Stimulated activated CD4-positive, alpha-beta T cell treated with anti-CD3 and anti-CD28 coated beads, Interleukin-12 subunit alpha, Interleukin-12 subunit beta, amount 100 ng/mL, for 4 hours (primary cell): ENCODE measurements at regions not wholly inside any gene's neighbourhood (a gene's known extent, or its start where the extent isn't known, plus 50 kb on each side); places are given as distances from the start of the nearest gene placed in this dataset.

Source experiments
- DNase-seq: peaks from one replicate; pipeline ENCODE4 v3.0.0-alpha.2; 2020

DNA sequence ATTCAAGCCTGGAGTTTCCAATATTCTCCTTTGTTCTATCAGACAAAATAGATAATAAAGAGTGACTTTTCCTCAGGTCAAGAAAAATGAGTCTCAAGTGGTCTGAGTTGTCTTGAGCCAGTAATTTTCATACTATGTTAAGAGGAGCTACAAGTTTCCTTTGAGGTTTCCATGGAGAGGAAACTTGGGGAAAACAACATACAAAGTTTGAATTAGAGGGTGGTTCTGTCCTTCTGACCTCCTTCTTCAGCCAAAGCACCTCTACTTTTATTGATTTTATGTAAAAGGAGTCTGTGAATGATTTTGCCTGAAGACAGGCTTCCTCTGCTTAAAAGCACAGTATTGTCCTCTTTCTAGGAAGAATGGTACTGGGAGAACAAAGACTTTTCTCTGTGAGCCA lies 497.2 kb upstream of the PKN2 start:
- DNase-seq = no peak

DNA sequence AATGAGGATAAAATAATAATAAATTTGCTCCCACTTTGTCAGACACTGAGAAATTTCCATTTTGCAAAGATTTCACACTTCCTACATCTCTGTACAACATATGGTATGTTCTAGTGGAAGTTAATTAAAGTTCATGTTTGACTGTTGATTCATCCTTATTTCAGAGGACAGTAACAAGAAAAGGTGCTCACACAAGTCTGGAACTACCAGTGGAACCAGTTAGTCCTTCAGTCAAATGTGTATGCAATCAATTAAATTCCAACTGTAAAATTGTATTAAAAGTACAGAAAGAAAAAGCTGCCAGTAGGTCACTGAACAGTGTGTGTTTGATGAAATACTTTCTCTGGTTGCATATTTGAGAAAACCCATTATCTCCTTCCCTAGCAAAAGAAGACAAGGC lies 496.0 kb upstream of the PKN2 start:
- no peak for DNase-seq

DNA sequence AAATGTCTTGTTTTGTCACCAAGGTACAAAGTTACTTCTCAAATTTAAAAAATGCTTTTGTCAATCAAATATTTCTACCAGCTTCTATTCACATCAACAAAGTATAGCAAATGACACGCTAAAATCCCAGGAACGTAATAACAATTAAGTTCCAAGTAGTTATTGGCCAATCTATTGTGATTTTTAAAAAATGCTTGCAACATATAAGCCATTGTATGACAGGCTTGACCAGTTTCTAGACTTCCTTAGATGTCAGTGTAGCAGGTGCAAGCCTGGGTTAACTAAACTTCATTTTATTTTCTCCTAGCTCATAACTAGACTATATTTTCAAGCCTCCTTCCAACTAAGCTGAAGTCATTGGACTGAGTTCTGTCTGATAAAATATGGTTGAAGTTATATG lies 494.5 kb upstream of the PKN2 start:
- DNase-seq = no peak

DNA sequence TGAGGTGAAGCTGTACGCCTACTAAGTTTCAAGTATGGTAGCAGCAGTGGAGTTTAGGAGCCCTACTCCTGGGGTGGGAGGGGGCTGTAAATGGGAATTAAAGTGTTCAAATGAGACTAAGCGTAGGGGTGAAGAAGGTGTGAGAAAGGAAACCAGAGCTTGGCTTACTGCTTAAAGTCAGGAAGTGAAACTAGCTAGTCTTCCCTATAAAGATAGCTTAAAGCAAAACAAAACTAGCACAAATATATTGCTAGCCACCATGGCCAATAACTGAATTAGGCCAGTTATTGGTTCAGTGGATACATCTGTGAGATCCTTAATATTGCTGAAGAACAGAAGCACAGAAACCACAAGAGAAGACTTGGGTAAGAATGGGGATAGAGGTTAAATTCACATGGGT lies 492.2 kb upstream of the PKN2 start:
- DNase-seq = no peak

DNA sequence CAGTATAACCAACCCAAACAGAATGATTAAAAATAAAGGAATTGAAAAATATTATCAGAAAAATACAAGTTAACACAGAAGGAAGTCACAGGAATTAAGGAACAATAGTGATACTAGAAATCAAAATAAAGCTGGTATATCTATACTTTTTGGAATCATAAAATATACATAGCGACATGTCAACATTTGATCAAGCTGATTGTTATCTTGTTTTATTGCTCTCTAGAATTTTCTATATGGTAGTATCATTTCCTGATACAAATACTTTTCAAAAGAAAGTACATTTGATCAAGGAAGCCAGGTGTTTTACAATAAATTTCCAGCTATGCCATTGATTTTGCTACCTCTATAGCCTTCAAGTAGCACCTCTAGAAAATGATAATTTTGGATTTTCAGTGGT lies 489.5 kb upstream of the PKN2 start:
- no peak for DNase-seq

DNA sequence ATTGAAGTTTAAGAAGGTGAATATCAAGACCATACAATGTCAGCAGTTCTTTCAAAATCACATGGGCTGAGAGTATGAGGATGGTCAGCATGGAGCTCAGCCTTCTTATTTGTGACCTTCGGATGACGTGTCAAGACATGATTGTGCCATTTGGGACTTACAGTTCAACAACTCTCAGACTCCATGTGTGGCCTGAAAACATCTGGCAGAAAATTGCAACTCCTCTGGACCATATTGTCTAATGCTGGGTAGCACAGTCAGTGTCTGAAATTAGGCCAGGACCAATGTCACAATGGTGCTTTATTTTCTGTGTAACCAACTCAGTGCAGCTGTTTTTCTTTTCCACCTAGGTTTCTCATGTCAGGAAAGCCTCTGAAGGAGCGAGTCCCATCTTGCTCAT lies 483.5 kb upstream of the PKN2 start:
- no peak for DNase-seq

DNA sequence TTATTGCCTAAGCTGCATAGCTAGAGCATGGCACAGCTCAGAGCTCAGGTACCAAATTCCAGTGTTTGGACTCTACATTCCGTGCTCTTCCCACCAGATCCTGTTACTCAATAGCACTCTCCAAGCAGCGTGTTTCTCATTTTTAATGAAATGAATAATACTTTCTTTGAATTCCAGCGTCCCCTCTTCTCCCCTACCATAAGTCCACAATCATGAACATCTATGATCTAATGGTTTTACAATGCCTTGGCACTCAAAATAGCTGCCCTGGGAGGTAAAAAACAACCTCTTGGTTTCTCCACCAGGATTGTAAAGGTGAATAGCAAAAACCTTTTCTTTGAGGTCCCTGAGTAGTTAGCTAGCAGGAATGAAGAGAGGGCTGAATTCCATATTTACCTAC lies 480.0 kb upstream of the PKN2 start:
- DNase-seq = no peak

DNA sequence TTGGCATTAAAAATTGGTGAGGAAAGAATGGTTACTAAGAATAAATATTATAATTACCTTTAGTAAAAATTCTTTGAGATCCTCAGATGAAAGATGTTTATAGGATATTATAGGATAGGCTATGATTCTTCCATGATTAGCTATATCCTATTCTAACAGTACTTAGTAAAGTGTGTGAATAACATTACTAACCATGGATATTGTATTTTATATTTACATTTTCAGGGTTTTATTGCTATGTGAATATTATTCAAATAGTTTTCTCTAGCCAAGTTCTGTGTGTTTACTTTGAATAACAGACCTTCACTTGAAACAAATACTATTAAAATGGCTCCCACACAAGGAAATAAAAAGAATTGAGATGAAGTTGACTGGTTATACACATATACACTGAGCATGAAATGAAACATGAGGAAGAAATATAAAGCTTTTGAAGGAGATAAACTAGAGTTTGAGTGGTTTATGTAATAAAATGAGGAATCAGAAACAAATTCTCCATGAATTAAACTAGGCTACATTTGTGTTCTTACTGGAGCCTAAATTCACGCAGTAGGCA lies 479.4 kb upstream of the PKN2 start:
- no peak for DNase-seq

DNA sequence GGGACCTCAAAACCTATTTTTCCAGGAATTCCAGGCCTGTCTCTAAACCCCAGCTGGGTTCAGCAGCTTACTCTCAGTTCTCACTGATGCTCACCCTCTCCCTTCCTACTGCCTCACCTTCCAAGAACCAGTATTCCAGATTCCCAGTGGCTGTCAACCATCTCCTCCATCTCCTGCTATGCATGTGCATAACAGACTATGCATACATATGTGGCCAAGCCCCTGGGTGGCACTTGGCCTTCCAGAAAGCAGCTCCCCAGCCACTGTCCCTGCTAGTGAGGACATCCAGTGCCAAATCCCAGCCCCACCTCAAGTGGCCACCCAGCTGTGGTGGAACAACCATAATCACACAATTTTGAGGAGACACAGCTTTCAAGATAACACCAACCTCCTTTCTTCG lies 475.7 kb upstream of the PKN2 start:
- no peak for DNase-seq

DNA sequence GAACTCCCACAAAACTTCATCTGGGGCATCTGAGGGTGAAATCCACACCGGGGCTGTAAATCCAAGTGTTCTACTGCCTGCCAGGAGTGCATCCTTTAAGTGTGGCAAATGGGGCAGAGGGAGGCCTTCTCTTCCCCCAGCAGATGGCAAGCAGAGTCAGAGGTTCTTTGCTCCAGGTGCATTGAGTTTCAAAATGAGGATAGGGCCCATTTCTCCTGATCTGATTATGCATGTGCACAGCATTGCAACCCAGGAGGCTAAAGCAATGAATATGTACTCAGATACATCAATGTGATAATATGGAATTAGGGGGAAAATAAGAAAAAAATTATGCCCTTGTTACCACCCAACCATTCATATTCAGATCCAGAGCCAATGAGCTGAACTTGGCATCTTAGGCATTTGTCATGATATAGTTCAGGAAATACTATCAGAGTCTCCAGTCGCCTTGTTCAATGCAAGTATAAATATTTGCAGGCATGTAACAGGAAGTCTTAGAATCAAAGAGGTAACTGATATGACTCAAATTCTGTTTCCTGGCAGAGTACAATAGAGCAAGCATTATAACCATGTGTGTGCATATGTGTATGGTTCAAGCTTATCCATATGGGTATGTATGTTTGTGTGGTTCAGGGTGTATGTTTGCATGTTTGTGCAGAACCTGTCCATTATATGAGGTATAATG lies 473.8 kb upstream of the PKN2 start:
- DNase-seq = no peak

DNA sequence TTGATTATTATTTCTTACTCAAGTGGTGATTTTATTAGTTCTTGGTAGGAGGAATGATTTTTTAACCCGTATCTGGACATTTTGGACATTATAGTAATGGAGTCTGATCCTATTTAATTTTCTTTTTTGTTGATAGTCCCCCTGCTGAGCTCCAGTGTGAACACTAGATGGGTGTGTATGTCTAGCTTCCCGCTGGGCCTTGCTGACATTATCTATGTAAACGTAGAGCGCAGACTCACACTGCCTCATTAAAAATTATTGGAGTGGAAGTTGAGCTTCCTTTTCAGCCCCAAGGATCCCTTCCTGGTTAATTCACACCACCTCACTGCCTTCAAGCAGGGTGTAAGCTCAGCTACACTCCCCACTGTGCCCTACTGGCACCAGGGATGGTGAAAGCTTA lies 467.6 kb upstream of the PKN2 start:
- DNase-seq = no peak

DNA sequence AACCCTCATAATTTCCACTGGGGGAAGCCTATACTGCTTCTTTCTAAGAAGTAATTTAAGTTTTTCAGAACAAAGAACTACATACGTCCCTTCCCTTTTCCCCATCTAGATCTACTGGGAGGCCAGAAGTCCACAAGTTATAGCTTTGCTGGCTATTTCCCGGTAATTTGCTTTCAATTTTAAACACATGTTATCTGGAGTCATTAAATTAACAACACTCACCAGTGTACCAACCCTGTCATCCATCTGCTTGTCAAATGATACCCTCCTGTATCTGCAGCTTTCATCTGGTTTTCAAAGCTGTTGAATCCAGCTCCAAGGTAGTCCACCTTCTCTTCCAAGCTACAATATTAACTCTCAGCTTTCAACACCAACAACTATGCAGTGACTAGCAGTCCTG lies 466.7 kb upstream of the PKN2 start:
- no peak for DNase-seq

DNA sequence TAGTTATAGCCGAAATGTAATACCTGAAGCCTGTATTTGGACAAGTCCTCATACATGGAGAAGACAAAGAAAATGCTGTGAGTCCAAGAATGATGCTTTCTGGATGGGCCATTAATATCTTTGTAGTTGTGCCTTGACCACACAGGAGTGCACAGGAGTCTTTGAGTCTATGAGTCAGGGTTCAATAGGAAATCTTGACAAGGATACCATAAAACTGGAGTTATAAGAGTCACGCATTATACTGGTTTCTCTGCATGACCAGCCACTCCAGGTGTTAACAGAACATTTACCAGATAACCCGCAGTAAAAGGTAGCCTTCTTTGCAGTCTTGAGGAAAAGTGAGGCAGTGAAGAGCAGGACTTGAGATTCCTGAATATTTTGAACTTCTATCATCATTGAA lies 464.6 kb upstream of the PKN2 start:
- DNase-seq = no peak

DNA sequence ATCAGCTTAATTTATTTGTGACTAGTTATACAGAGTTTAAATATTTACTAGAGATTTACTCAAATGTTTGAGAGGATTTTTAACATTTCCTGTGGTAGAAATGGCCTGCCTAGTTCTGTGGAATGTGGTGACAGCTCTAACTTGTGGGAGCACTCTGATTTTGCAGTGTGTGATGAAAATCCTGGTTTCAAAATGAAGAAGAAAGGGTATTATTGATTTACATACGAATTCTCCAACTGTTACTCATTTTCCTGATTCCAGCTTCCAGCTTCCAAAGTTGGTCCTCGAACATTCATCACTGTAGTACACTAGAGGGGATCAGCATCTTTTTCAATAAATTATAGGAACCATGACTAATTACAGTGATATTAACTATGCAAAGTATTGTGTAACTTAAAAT lies 462.7 kb upstream of the PKN2 start:
- no peak for DNase-seq

DNA sequence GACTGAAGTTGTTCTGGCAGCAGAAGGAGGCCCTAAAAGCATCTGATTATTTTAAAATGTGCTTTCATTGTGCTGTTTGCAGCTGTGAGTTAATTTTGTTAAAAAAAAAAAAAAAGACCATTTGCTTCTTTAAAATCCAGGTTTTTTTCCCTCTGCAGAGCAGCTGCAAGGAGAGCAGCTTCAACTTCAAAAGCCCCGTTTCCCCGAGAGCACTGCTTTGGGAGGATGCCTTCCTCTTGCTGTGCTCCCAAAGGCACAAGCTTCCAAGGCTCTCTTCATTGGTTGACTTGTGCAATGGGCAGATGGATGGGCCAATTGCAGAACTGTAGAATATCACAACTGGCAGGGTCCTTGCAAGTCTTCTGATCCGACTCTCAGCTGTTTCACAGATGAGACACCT lies 459.2 kb upstream of the PKN2 start:
- no peak for DNase-seq

DNA sequence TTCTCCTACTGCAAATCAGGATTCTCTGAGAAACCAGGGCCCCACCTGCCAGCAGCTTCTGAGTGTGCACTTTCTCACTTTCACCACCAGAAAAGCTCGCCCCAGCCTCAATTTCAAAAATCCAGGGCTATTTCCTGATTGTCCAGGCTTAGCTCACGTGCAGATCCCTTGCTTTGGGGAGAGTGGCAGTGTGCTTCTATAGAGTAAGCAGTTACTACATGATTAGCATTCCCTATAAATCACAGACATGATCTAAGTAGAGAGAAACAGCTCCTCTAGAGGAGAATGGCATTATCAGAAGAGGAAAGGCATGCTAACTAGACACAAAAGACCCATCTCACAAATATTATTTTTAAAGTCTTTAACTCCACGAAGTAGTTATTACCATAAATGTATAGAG lies 456.0 kb upstream of the PKN2 start:
- DNase-seq = no peak

DNA sequence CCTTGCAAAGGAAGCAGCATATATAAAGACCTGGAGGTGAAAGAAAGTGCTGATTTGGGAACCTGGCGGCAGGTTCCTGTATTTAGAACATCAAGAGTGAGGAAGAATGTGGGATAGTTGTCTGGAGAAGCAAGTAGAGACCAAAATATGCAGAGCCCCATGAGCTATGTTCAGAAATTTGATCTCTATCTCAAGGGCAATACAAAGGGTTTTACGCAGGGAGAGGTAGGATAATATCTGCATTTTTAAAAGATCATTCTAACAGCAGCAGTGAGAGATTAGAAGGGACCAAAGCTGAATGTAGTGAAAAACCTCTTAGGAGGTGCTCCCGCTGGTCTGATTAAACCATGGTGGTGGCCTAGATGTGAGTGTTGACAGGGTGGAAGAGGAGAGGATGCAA lies 453.9 kb upstream of the PKN2 start:
- DNase-seq = no peak

DNA sequence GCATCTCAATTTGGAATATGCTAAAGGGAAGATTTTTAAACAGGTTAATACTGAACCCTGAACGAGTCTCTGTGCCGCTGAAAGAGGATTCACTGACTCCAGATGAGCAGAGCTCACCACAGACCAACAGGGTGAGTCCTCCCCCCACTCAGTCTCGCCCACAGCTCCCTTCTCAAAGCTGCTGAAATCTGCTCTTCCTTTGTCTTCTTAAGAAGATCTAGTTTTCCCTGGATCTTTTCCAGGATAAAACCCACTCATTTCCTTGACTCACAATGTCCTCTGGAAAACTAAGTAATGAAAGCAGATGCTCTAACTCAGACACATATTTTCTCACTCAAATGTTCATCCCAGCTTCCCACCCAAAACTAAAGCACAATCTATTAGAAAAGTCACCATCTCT lies 447.0 kb upstream of the PKN2 start:
- no peak for DNase-seq

DNA sequence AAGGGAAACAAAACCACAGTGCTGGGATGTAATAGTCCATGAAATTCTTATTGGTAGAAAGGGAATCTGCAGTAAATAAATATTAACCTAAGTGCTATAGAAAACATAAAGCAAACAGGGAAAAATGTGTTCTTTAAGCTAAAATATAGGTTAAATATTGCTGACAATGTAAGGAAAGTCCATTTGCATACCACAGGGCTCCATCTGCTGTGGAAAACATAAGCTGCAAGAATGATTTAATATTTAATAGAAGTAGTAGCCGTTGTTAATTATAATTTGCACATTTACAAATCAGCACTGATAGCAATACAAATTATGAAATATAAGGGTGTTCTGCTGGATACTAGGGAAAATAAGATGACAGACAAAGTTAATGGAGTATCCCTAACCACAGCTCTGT lies 444.9 kb upstream of the PKN2 start:
- DNase-seq = no peak

DNA sequence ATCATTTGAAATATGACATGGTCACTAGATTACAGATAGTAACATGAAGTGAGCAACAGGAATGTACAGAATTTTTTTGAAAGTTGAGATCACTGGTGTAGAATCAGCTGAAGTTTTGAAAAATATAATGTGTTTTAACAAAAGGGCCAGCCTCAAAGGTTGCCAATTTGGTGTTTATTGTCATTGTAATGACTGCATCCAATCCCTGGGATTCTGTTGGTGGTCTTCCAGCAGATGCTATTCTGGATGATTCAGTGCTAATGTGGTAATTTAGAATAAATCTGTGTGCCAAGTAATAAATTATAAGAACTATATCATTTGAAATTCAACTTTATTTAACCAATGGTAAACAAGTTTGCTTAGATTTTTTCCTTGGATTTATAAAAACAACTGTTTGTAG lies 436.4 kb upstream of the PKN2 start:
- no peak for DNase-seq

DNA sequence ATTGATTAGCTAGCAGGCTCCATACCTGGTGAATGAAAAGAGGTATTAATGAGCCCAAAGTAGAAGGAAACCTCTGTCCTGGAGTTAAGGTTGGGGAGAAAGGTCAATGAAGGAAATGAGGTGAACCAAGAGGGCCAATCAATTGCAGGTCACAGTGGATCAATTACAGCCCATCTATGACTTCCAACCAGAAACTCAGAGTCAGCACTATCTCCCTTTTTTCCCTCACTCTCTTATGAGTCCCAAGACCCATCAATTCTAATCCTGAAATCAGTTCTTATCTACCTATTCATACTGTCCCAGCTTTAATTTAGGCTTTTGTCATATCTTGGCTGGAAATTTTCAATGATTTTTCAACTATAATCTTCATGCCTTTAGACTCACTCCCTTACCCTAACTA lies 433.2 kb upstream of the PKN2 start:
- DNase-seq = no peak

DNA sequence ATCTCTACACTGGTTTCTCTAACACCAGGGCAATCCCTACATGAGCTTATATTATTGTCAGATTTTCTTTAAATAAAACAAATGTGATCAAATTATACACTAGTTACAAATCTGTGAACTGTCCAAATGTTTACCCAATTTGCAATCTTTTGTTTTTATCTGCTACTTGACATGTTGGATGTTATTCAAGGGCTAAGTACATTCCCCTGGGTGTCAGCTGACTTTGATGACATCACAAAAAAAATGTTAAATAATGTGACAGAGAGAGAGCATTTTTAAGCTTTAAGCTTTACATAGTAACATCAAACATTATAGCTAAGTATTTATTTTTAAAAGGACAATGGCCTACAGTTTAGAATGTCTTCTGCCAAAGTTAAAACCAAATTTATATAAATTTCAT lies 431.3 kb upstream of the PKN2 start:
- DNase-seq = no peak

DNA sequence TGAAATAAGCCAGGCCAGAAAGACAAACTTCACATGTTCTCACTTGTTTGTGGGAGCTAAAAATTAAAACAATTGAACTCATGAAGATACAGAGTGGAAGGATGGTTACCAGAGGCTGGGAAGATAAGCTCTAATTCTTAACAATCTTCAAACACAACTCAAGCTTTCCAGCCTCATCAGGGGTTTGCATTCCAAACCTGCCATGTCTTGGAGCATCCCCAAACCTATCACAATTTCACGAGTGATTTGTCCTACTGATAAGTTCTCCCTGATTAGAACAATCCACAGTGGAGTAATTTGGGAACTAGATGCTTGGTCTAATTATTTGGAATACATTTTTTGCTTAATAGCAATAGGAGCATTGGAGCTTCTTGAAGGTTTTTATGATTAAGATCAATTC lies 418.5 kb upstream of the PKN2 start:
- no peak for DNase-seq

DNA sequence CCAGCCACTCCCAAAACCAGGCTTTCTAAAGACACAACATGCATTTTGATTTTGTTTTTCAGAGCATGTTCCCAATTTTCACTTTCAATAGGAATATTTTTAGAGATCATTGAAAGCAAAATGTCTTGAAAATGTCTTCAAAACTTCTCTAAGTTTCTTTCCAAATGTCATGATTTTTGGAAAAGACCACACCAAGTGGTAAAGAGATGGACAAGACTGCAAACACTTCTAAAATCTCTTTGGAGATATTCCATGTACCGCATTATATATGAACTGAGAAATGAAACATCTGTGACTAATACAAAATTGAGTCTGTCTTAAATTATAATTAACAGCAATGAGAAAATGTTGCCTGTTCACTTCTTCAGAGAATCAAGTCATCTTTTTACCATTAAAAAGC lies 418.0 kb upstream of the PKN2 start:
- no peak for DNase-seq

DNA sequence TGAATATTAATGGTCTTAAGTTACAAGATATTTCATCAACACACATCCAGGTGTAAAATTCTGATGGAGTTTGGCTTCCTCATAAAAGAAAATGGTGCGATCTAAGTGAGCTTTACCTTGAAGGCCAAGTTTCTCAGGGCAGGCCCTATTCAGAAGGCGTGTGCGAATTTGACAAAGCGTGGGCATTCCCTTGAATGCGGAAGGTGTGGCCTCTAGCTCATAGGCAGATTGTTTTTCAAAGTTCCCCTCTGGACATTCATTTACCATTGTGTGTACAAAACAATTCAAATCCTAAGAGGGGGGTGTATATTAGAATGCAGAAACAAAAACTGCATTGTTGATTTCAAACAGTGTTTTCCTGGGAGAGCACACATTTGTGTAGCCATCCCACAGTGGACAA lies 411.9 kb upstream of the PKN2 start:
- no peak for DNase-seq

DNA sequence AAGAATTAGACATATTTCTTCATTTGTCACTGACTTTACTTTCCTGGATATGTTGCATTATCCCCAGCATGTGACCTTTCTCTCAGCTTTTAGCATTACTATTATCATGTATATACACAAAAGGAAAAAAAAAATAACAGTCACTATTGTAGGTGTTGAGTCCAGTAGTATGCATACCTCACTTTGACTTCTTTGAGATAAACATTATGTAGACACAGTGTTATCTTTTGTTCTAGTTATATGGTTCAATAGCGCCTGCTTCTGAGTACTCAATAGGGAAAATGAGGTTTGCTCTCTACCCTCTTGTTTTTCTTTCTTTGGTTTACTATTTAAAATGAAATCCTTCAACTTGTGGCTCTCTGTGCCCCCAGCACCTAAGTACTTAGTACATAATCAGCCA lies 409.6 kb upstream of the PKN2 start:
- no peak for DNase-seq
